HepG2 (cell line): ENCODE measurements at regions not wholly inside any gene's neighbourhood (a gene's known extent, or its start where the extent isn't known, plus 50 kb on each side); places are given as distances from the start of the nearest gene placed in this dataset.

Experiments
- BATF2 ChIP-seq: sonication (generic); formaldehyde crosslinking; IDR thresholded peaks from 2 replicates; pipeline ENCODE4 v1.8.0; 2022; ENCODE audit warnings: mild to moderate bottlenecking, missing genetic modification reagents, moderate library complexity
- BHLHE40 ChIP-seq: IDR thresholded peaks from 2 replicates; pipeline ENCODE4 v1.6.1; 2011; ENCODE audit warnings: low read length, improper control_type of control experiment
- CTCF ChIP-seq: sonication (generic); formaldehyde crosslinking; IDR thresholded peaks from 2 replicates; pipeline ENCODE4 v1.5.0; 2020; ENCODE audit warnings: mild to moderate bottlenecking, missing genetic modification reagents, moderate library complexity
- EP300 ChIP-seq, 3 experiments: sonication (generic) in 1 of 3; formaldehyde crosslinking in 1 of 3; IDR thresholded peaks; 2 replicates each; pipeline versions ENCODE4 v1.5.1 to v1.6.1; 2011 to 2020; ENCODE audit warnings: low read depth in 2 of 3, low read length in 2 of 3, borderline replicate concordance in 1 of 3, improper control_type of control experiment in 1 of 3, mild to moderate bottlenecking in 1 of 3, missing genetic modification reagents in 1 of 3, moderate library complexity in 1 of 3
- HDAC2 ChIP-seq: sonication (generic); formaldehyde crosslinking; IDR thresholded peaks from 2 replicates; pipeline ENCODE4 v1.4.0; 2020; ENCODE audit warnings: missing genetic modification reagents
- NONO ChIP-seq, 2 experiments: fragments of 450-650 bp in 1 of 2; sonication (generic) in 1 of 2; formaldehyde crosslinking in 1 of 2; IDR thresholded peaks in 1 of 2; conservative IDR thresholded peaks in 1 of 2; 2 replicates each; pipeline versions ENCODE4 v1.6.1 to v1.8.0; 2017 to 2022; ENCODE audit warnings: mild to moderate bottlenecking in 1 of 2, missing genetic modification reagents in 1 of 2, moderate library complexity in 1 of 2
- PHF8 ChIP-seq: sonication (generic); formaldehyde crosslinking; IDR thresholded peaks from 2 replicates; pipeline ENCODE4 v1.5.0; 2020; ENCODE audit warnings: missing genetic modification reagents
- SP5 ChIP-seq: IDR thresholded peaks from 2 replicates; pipeline ENCODE4 v1.6.1; 2016; ENCODE audit warnings: low read depth, borderline replicate concordance
- ZFP62 ChIP-seq: sonication (generic); formaldehyde crosslinking; IDR thresholded peaks from 2 replicates; pipeline ENCODE4 v1.4.0; 2020; ENCODE audit warnings: missing genetic modification reagents

GRCh38 chr9:73532985-73533384, 381.3 kb downstream of the ANXA1 start:
- TF ChIP-seq NONO (IDR thresholded peaks at IDR 0.05) = no peak
- no peak for TF ChIP-seq NONO (CRISPR knock-in tag; conservative IDR thresholded peaks at IDR 0.05)
- no peak for TF ChIP-seq BHLHE40
- no peak for TF ChIP-seq ZFP62
- no peak for TF ChIP-seq BATF2 (CRISPR knock-in tag)
- no peak for TF ChIP-seq HDAC2 (CRISPR knock-in tag)
- TF ChIP-seq SP5 (CRISPR knock-in tag) = no peak
- TF ChIP-seq EP300 (IDR thresholded peaks at IDR 0.05; ENCODE audit: low read depth in 2 of 2, low read length in 2 of 2) = no peak
- TF ChIP-seq EP300 (CRISPR knock-in tag; IDR thresholded peaks at IDR 0.05; ENCODE audit: borderline replicate concordance) = no peak
- no peak for TF ChIP-seq CTCF (CRISPR knock-in tag)
- TF ChIP-seq PHF8 (CRISPR knock-in tag) = no peak
